HG03432 (cell line): ENCODE measurements at regions not wholly inside any gene's neighbourhood (a gene's known extent, or its start where the extent isn't known, plus 50 kb on each side); places are given as distances from the start of the nearest gene placed in this dataset.
"Not testable (repeated sequence)": the region's sequence is repeated elsewhere in the genome, so short reads cannot be mapped to it uniquely, and the experiment has no call there.

Experiments used
- ATAC-seq: cut with Tn5 transposase; IDR thresholded peaks from one replicate; pipeline ENCODE4 v1.9.1; 2021; ENCODE audit warnings: mild to moderate bottlenecking, moderate library complexity; ENCODE audit not compliant: unreplicated experiment

GRCh38 chr4:38503689-38504395 lies 160.2 kb upstream of the KLF3 start:
- ATAC-seq: peak; percentile 90

- no peak for ATAC-seq
These were observed 159.6 kb upstream of the KLF3 start for GRCh38 chr4:38504396-38504715.

- peak; percentile 62 for ATAC-seq
These were observed 154.4 kb upstream of the KLF3 start for GRCh38 chr4:38509551-38509950.

- ATAC-seq: no peak
These were observed 153.8 kb upstream of the KLF3 start for GRCh38 chr4:38510201-38510600.

GRCh38 chr4:38511702-38512101 lies 152.3 kb upstream of the KLF3 start:
- ATAC-seq: no peak

- ATAC-seq: no peak
These were observed 151.2 kb upstream of the KLF3 start for GRCh38 chr4:38512840-38513239.

- ATAC-seq: no peak
These were observed 149.4 kb upstream of the KLF3 start for GRCh38 chr4:38514465-38515146.

GRCh38 chr4:38516190-38516589 lies 147.8 kb upstream of the KLF3 start:
- ATAC-seq: no peak

- ATAC-seq: no peak
These were observed 144.3 kb upstream of the KLF3 start for GRCh38 chr4:38519666-38520065.

GRCh38 chr4:38523054-38523453 lies 140.9 kb upstream of the KLF3 start:
- ATAC-seq: no peak

- peak; percentile 97 for ATAC-seq
These were observed 140.2 kb upstream of the KLF3 start for GRCh38 chr4:38523524-38524448.

- ATAC-seq: no peak
These were observed 137.6 kb upstream of the KLF3 start for GRCh38 chr4:38526412-38526811.

- ATAC-seq: peak; percentile 79
These were observed 134.5 kb upstream of the KLF3 start for GRCh38 chr4:38529189-38530115.

- no peak for ATAC-seq
These were observed 133.5 kb upstream of the KLF3 start for GRCh38 chr4:38530486-38530885.

- ATAC-seq: peak; percentile 45
These were observed 132.8 kb upstream of the KLF3 start for GRCh38 chr4:38531141-38531727.

- no peak for ATAC-seq
These were observed 131.0 kb upstream of the KLF3 start for GRCh38 chr4:38532908-38533499.

GRCh38 chr4:38534344-38535045 lies 129.5 kb upstream of the KLF3 start:
- ATAC-seq: no peak

GRCh38 chr4:38535071-38535470 lies 128.9 kb upstream of the KLF3 start:
- ATAC-seq: not testable (repeated sequence)

- no peak for ATAC-seq
These were observed 128.3 kb upstream of the KLF3 start for GRCh38 chr4:38535717-38536116.
